HEK293T (cell line): ENCODE measurements at regions not wholly inside any gene's neighbourhood (a gene's known extent, or its start where the extent isn't known, plus 50 kb on each side); places are given as distances from the start of the nearest gene placed in this dataset.

Experiments used
- ARNT ChIP-seq: fragments of 450-650 bp; IDR thresholded peaks from 2 replicates; pipeline ENCODE4 v1.6.1; 2017; ENCODE audit warnings: mild to moderate bottlenecking
- CTBP1 ChIP-seq: fragments of 450-650 bp; IDR thresholded peaks from 2 replicates; pipeline ENCODE4 v1.6.1; 2016; ENCODE audit warnings: borderline replicate concordance
- FOXK2 ChIP-seq: fragments of 450-650 bp; IDR thresholded peaks from 2 replicates; pipeline ENCODE4 v1.6.1; 2016; ENCODE audit warnings: mild to moderate bottlenecking
- L3MBTL2 ChIP-seq: fragments of 450-650 bp; conservative IDR thresholded peaks from 2 replicates; pipeline ENCODE4 v1.6.1; 2016; ENCODE audit warnings: mild to moderate bottlenecking
- LEF1 ChIP-seq: fragments of 450-650 bp; IDR thresholded peaks from 2 replicates; pipeline ENCODE4 v1.6.1; 2017; ENCODE audit warnings: mild to moderate bottlenecking, borderline replicate concordance
- SP1 ChIP-seq: fragments of 450-650 bp; IDR thresholded peaks from 2 replicates; pipeline ENCODE4 v1.6.1; 2017
- TARDBP ChIP-seq: fragments of 450-650 bp; IDR thresholded peaks from 2 replicates; pipeline ENCODE4 v1.6.1; 2016

- TF ChIP-seq LEF1 (no peak), CTBP1 (no peak), ARNT (no peak), FOXK2 (no peak), SP1 (no peak), TARDBP (no peak), L3MBTL2 (no peak)
Observed at GRCh38 chr7:9625953-9626352, 1192.5 kb downstream of the NXPH1 start.
